ENCODE measurements at regions not wholly inside any gene's neighbourhood (a gene's known extent, or its start where the extent isn't known, plus 50 kb on each side); places are given as distances from the start of the nearest gene placed in this dataset.

- Histone ChIP-seq H3K9me3 (replicated peaks; ENCODE audit: control insufficient read depth, insufficient read depth, low read length) (no peaks in the 10 kb centered on the region), H3K4me1 (ENCODE audit: control insufficient read depth, insufficient read depth, low read length) (no peaks in the 10 kb centered on the region), H2AFZ (ENCODE audit: control insufficient read depth, low read depth, low read length) (no peak overlapping the region), H4K20me1 (ENCODE audit: control insufficient read depth, insufficient read depth) (no peaks in the 10 kb centered on the region), H3K36me3 (ENCODE audit: control insufficient read depth in 2 of 2, insufficient read depth in 2 of 2, low read length in 1 of 2) (no peaks in the 10 kb centered on the region), H3K27me3 (replicated peaks in 1 of 2; ENCODE audit: control insufficient read depth in 2 of 2, insufficient read depth in 2 of 2, low read length in 1 of 2) (no peaks in the 10 kb centered on the region), H3K9ac (ENCODE audit: control insufficient read depth, insufficient read depth, low read length) (no peak overlapping the region), H3K4me3 (no peak overlapping the region), H3K79me2 (ENCODE audit: control insufficient read depth, insufficient read depth, low read length) (no peaks in the 10 kb centered on the region), H3K27ac (ENCODE audit: control insufficient read depth, insufficient read depth) (no peak overlapping the region), H3K4me2 (ENCODE audit: control insufficient read depth, insufficient read depth) (no peak overlapping the region)
- WGBS (ENCODE audit: insufficient coverage, insufficient replicate concordance, low lambda C conversion rate, missing lambda C conversion rate): 20% methylated on average over 2 of the region's 2 CpGs
- BruUV-seq (replicated peaks): no TSS peak
- intact Hi-C loops (cut with micrococcal nuclease; ENCODE audit: unreplicated experiment) (no loop called here), in situ Hi-C loops (cut with MboI) (no loop called here)
- RAD21 ChIA-PET (ENCODE audit: unreplicated experiment): no interaction called here
- ATAC-seq (no peak), DNase-seq (ENCODE audit: low read depth, low spot score) (no peak), FAIRE-seq (no peak)
- POLR2A ChIA-PET: no interaction called here
- SMC1A ChIA-PET (ENCODE audit: uncharacterized antibody, unreplicated experiment): interaction anchor here (1.2 kb wide), 1 partner anchor 11 kb away, joined by 4 read pairs; no protein-coding TSS in a partner anchor
- TF ChIP-seq MAX (IDR thresholded peaks at IDR 0.05; ENCODE audit: low read depth, low read length) (no peak), BCL11A (IDR thresholded peaks at IDR 0.05; ENCODE audit: low read depth, low read length) (no peak), ZNF384 (IDR thresholded peaks at IDR 0.05; ENCODE audit: borderline replicate concordance, low read depth, low read length) (no peak), BHLHE40 (IDR thresholded peaks at IDR 0.05; ENCODE audit: borderline replicate concordance in 1 of 2, low read depth in 2 of 2, low read length in 1 of 2) (no peak), SIN3A (IDR thresholded peaks at IDR 0.05; ENCODE audit: low read depth, low read length) (no peak), TAF1 (IDR thresholded peaks at IDR 0.05; ENCODE audit: borderline replicate concordance, low read depth, low read length) (no peak), SRF (IDR thresholded peaks at IDR 0.05; ENCODE audit: low read depth in 2 of 2, low read length in 2 of 2) (no peak), EZH2 (IDR thresholded peaks at IDR 0.05; ENCODE audit: borderline replicate concordance, control insufficient read depth, low read depth, low read length) (no peak), EP300 (IDR thresholded peaks at IDR 0.05; ENCODE audit: borderline replicate concordance in 1 of 2, control insufficient read depth in 1 of 2, low read depth in 2 of 2, low read length in 2 of 2) (no peak), RFX5 (IDR thresholded peaks at IDR 0.05; ENCODE audit: low read depth, low read length) (no peak), EGR1 (IDR thresholded peaks at IDR 0.05; ENCODE audit: borderline replicate concordance in 1 of 2, low read depth in 2 of 2, low read length in 2 of 2) (no peak), NR2F1 (conservative IDR thresholded peaks at IDR 0.05) (no peak), CBX5 (IDR thresholded peaks at IDR 0.05; ENCODE audit: low read depth) (no peak), RELB (IDR thresholded peaks at IDR 0.05; ENCODE audit: low read depth) (no peak), SMAD5 (IDR thresholded peaks at IDR 0.05; ENCODE audit: low read depth) (no peak), NBN (IDR thresholded peaks at IDR 0.05) (no peak), IRF4 (IDR thresholded peaks at IDR 0.05; ENCODE audit: low read depth, low read length) (no peak), CREM (IDR thresholded peaks at IDR 0.05; ENCODE audit: low read depth) (no peak), RAD21 (IDR thresholded peaks at IDR 0.05; ENCODE audit: insufficient read depth, low read depth, low read length) (no peak), NFXL1 (IDR thresholded peaks at IDR 0.05; ENCODE audit: borderline replicate concordance) (no peak)
- CTCF ChIA-PET: no interaction called here
These were observed 86.8 kb downstream of the GJA1 start for GRCh38 chr6:121522265-121522664.

Measured in GM12878 (cell line).